K562 (cell line): ENCODE measurements at regions not wholly inside any gene's neighbourhood (a gene's known extent, or its start where the extent isn't known, plus 50 kb on each side); places are given as distances from the start of the nearest gene placed in this dataset.

Experiments used
- ATAC-seq: fragments of 200-7000 bp; cut with Tn5 transposase; 3 replicates; pipeline ENCODE4 v1.9.1; 2020; ENCODE audit warnings: moderate library complexity
- BruUV-seq: library from RNA; stranded (reverse); fragments of 400-500 nt; replicated peaks from 2 replicates; lab custom pipeline; 2021; lab: Mats Ljungman, UMichigan
- CTCF ChIA-PET: fragments of 300-600 bp; formaldehyde crosslinking; extraction: SDS; loops from one replicate; lab custom pipeline; 2021; ENCODE audit warnings: low intra/inter-chr PET ratio; lab: Yijun Ruan, JAX
- POLR2A ChIA-PET: fragments of 300-600, 350-650 bp; sonication (Branson Sonifier 250); formaldehyde crosslinking; extraction: SDS; loops from one replicate; lab custom pipeline; 2021; ENCODE audit warnings: antibody characterized with exemption, inconsistent platforms; lab: Yijun Ruan, JAX
- DNase-seq, 4 experiments: peaks; one replicate each; pipeline versions ENCODE4 v3.0.0 to v3.0.0-alpha.2; 2011 to 2018; ENCODE audit warnings: low spot score in 3 of 4, mixed read lengths in 3 of 4; ENCODE audit errors: extremely low read depth in 1 of 4
- FAIRE-seq: peaks from 2 replicates; lab custom pipeline; 2011; peaks lifted over from hg19 to GRCh38; lab: Jason Lieb, UNC
- H2AFZ ChIP-seq: 2 replicates; pipeline ENCODE4 v1.6.0; 2011; ENCODE audit warnings: low read depth, low read length, control low read depth, inconsistent platforms
- H3K27ac ChIP-seq: fragments of 200-600 bp; 3 replicates; pipeline ENCODE4 v1.8.0; 2011; ENCODE audit warnings: low read depth, mild to moderate bottlenecking, control low read depth, inconsistent platforms, low read length, moderate library complexity, mixed read lengths; ENCODE audit errors: extremely low read depth
- H3K27me3 ChIP-seq, 2 experiments: fragments of 300-600 bp in 1 of 2; 2 replicates in 1 of 2; 3 replicates in 1 of 2; pipeline versions ENCODE4 v1.6.0 to v1.8.0; 2011; ENCODE audit warnings: inconsistent platforms in 2 of 2, low read length in 2 of 2, mild to moderate bottlenecking in 1 of 2, mixed read lengths in 1 of 2, moderate library complexity in 1 of 2; ENCODE audit not compliant: control insufficient read depth in 2 of 2, insufficient read depth in 2 of 2
- H3K36me3 ChIP-seq: fragments of 300-600 bp; 3 replicates; pipeline ENCODE4 v1.8.0; 2011; ENCODE audit warnings: mild to moderate bottlenecking, low read length, inconsistent platforms; ENCODE audit not compliant: control insufficient read depth, insufficient read depth
- H3K4me1 ChIP-seq, 2 experiments: fragments of 200-600 bp in 1 of 2; replicated peaks in 1 of 2; 2 replicates in 1 of 2; 3 replicates in 1 of 2; pipeline versions ENCODE4 v1.5.1 to v1.8.0; 2011; ENCODE audit warnings: inconsistent platforms in 2 of 2, low read length in 2 of 2, mild to moderate bottlenecking in 1 of 2, mixed read lengths in 1 of 2, moderate library complexity in 1 of 2; ENCODE audit not compliant: control insufficient read depth in 2 of 2, insufficient read depth in 2 of 2
- H3K4me2 ChIP-seq: 2 replicates; pipeline ENCODE4 v1.6.1; 2011; ENCODE audit warnings: low read length, control low read depth, inconsistent platforms, mixed read lengths; ENCODE audit not compliant: insufficient read depth
- H3K4me3 ChIP-seq: fragments of 200-600 bp; sonication (generic), shearing (Covaris generic); 2 replicates; pipeline ENCODE4 v1.5.1; 2016; ENCODE audit warnings: control low read depth, inconsistent platforms
- H3K79me2 ChIP-seq: fragments of 200-600 bp; 3 replicates; pipeline ENCODE4 v1.8.0; 2011; ENCODE audit warnings: low read length, inconsistent platforms; ENCODE audit not compliant: control insufficient read depth, insufficient read depth
- H3K9ac ChIP-seq, 2 experiments: 2 replicates each; pipeline versions ENCODE4 v1.6.0 to v1.6.1; 2011; ENCODE audit warnings: low read depth in 2 of 2, low read length in 2 of 2, control low read depth in 1 of 2, inconsistent platforms in 1 of 2, mild to moderate bottlenecking in 1 of 2, mixed read lengths in 1 of 2; ENCODE audit not compliant: insufficient read depth in 1 of 2
- H3K9me1 ChIP-seq: one replicate; pipeline ENCODE4 v1.6.0; 2011; ENCODE audit warnings: inconsistent platforms, mild to moderate bottlenecking, low read length, moderate library complexity; ENCODE audit not compliant: control insufficient read depth, insufficient read depth
- H3K9me3 ChIP-seq: replicated peaks from 2 replicates; pipeline ENCODE4 v1.5.1; 2011; ENCODE audit warnings: low read depth, low read length, inconsistent platforms; ENCODE audit not compliant: control insufficient read depth, insufficient read depth
- H4K20me1 ChIP-seq: replicated peaks from 2 replicates; pipeline ENCODE4 v1.6.1; 2011; ENCODE audit warnings: low read length, inconsistent platforms, mixed read lengths; ENCODE audit not compliant: control insufficient read depth, insufficient read depth
- CXXC5 ChIP-seq: fragments of 250-450 bp; sonication (Bioruptor Pico); IDR thresholded peaks from 2 replicates; pipeline ENCODE4 v1.8.0; 2022; ENCODE audit warnings: inconsistent platforms, mild to moderate bottlenecking, moderate library complexity
- E2F1 ChIP-seq: sonication (generic); formaldehyde crosslinking; IDR thresholded peaks from 2 replicates; pipeline ENCODE4 v1.8.1; 2023; ENCODE audit warnings: mild to moderate bottlenecking, missing genetic modification reagents, moderate library complexity
- MEF2A ChIP-seq: IDR thresholded peaks from 2 replicates; pipeline ENCODE4 v1.6.1; 2011; ENCODE audit warnings: low read depth, mild to moderate bottlenecking, low read length, moderate library complexity; ENCODE audit not compliant: control insufficient read depth
- NCOR1 ChIP-seq: fragments of 450-650 bp; IDR thresholded peaks from 2 replicates; pipeline ENCODE4 v1.6.1; 2016; ENCODE audit warnings: mild to moderate bottlenecking, moderate library complexity
- NFE2 ChIP-seq: IDR thresholded peaks from 2 replicates; pipeline ENCODE4 v1.6.1; 2014; ENCODE audit warnings: antibody characterized with exemption, low read depth
- NONO ChIP-seq, 2 experiments: fragments of 200-400 bp in 1 of 2; fragments of 450-650 bp in 1 of 2; formaldehyde crosslinking in 1 of 2; IDR thresholded peaks; 2 replicates each; pipeline ENCODE4 v1.6.1; 2017; ENCODE audit warnings: low read depth in 2 of 2, mild to moderate bottlenecking in 2 of 2, moderate library complexity in 2 of 2, low read length in 1 of 2
- NRF1 ChIP-seq, 2 experiments: fragments of 450-650 bp; IDR thresholded peaks in 1 of 2; conservative IDR thresholded peaks in 1 of 2; 2 replicates each; pipeline ENCODE4 v1.6.1; 2014; ENCODE audit warnings: mild to moderate bottlenecking in 2 of 2
- PRDM10 ChIP-seq: fragments of 450-650 bp; IDR thresholded peaks from 2 replicates; pipeline ENCODE4 v1.6.1; 2018; ENCODE audit not compliant: partially characterized antibody
- SLC30A9 ChIP-seq: fragments of 250-450 bp; sonication (Bioruptor Pico); IDR thresholded peaks from 2 replicates; pipeline ENCODE4 v1.8.0; 2022; ENCODE audit warnings: mild to moderate bottlenecking, moderate library complexity
- SPI1 ChIP-seq: IDR thresholded peaks from 2 replicates; pipeline ENCODE4 v1.6.1; 2011; ENCODE audit warnings: low read depth, low read length, control low read depth, borderline replicate concordance
- TAL1 ChIP-seq: fragments of 450-650 bp; IDR thresholded peaks from 2 replicates; pipeline ENCODE4 v1.6.1; 2016; ENCODE audit warnings: mild to moderate bottlenecking
- ZNF175 ChIP-seq: fragments of 200-800 bp; sonication (Bioruptor generic); IDR thresholded peaks from 2 replicates; pipeline ENCODE4 v1.6.1; 2016; ENCODE audit warnings: low read depth, mild to moderate bottlenecking, missing genetic modification characterization, missing compliant biosample characterization
- ZNF354B ChIP-seq: fragments of 250-450 bp; sonication (Bioruptor Pico); IDR thresholded peaks from 2 replicates; pipeline ENCODE4 v1.4.0; 2020
- ZNF431 ChIP-seq: sonication (generic); formaldehyde crosslinking; IDR thresholded peaks from 2 replicates; pipeline ENCODE4 v1.8.0; 2022; ENCODE audit warnings: mild to moderate bottlenecking, missing genetic modification reagents
- ZNF444 ChIP-seq: fragments of 250-450 bp; sonication (Bioruptor Pico); IDR thresholded peaks from 2 replicates; pipeline ENCODE4 v1.4.0; 2020; ENCODE audit warnings: mild to moderate bottlenecking, moderate library complexity
- ZNF518B ChIP-seq: fragments of 250-450 bp; sonication (Bioruptor Pico); IDR thresholded peaks from 2 replicates; pipeline ENCODE4 v1.5.0; 2021; ENCODE audit warnings: mild to moderate bottlenecking, moderate library complexity
- WGBS: fragments of 100-300 bp; shearing (Covaris generic); methylation state at CpG from one replicate; pipeline ENCODE4 v1.1.6; 2016; ENCODE audit warnings: low coverage, mixed read lengths; ENCODE audit not compliant: insufficient coverage; ENCODE audit errors: missing lambda C conversion rate; 5-methylcytosine and 5-hydroxymethylcytosine counted together
- in situ Hi-C: fragments of 300-500 bp; cut with MboI; formaldehyde crosslinking; loops from 4 replicates; pipeline ENCODE4 v1.15.0; 2018; ENCODE audit warnings: inconsistent platforms, mixed read lengths
- intact Hi-C: fragments of 100-400 bp; cut with micrococcal nuclease; formaldehyde crosslinking; loops from 2 replicates; pipeline ENCODE4 v1.14.2; 2022

GRCh38 chr4:35818520-35818919 is 425.8 kb downstream of the ARAP2 start:
- in situ Hi-C loops (no loop called here), intact Hi-C loops (no loop called here)
- no peaks in the 10 kb centered on the region for H3K9me1 ChIP-seq
- ChIA-PET CTCF (no interaction called here), POLR2A (no interaction called here)
- BruUV-seq, result no TSS peak
- no peaks in the 10 kb centered on the region for H3K79me2 ChIP-seq
- H3K4me1 ChIP-seq, result no peaks in the 10 kb centered on the region
- no peaks in the 10 kb centered on the region for H4K20me1 ChIP-seq
- no peak for FAIRE-seq
- no peak overlapping the region for H2AFZ ChIP-seq
- no peaks in the 10 kb centered on the region for H3K9me3 ChIP-seq
- WGBS, result 0% methylated on average over 4 of the region's 4 CpGs
- no peak for DNase-seq
- H3K27me3 ChIP-seq, result no peaks in the 10 kb centered on the region
- no peak for TF ChIP-seq ZNF354B
- no peak for TF ChIP-seq MEF2A
- TF ChIP-seq ZNF444, result no peak
- no peak for TF ChIP-seq NCOR1
- no peak for TF ChIP-seq NFE2
- no peak for TF ChIP-seq ZNF518B (CRISPR knock-in tag)
- TF ChIP-seq NONO (IDR thresholded peaks at IDR 0.05; ENCODE audit: low read depth in 2 of 2, low read length in 1 of 2), result no peak
- no peak for TF ChIP-seq TAL1
- no peak for TF ChIP-seq ZNF431
- no peak for TF ChIP-seq SLC30A9 (CRISPR knock-in tag)
- no peak for TF ChIP-seq E2F1 (CRISPR knock-in tag)
- no peak for TF ChIP-seq NRF1 (conservative IDR thresholded peaks at IDR 0.05 in 1 of 2, IDR thresholded peaks at IDR 0.05 in 1 of 2)
- no peak for TF ChIP-seq ZNF175 (CRISPR knock-in tag)
- TF ChIP-seq CXXC5 (CRISPR knock-in tag), result no peak
- no peak for TF ChIP-seq PRDM10
- TF ChIP-seq SPI1, result no peak
- H3K4me3 ChIP-seq, result no peak overlapping the region
- ATAC-seq, result no peak
- H3K36me3 ChIP-seq, result no peaks in the 10 kb centered on the region
- no peak overlapping the region for H3K9ac ChIP-seq
- no peak overlapping the region for H3K4me2 ChIP-seq
- H3K27ac ChIP-seq, result no peak overlapping the region
